BJ (cell line): ENCODE measurements at regions not wholly inside any gene's neighbourhood (a gene's known extent, or its start where the extent isn't known, plus 50 kb on each side); places are given as distances from the start of the nearest gene placed in this dataset.

ENCODE experiments used
- CTCF ChIA-PET: fragments of 350-600 bp; formaldehyde crosslinking; extraction: SDS; loops from one replicate; lab custom pipeline; 2021; ENCODE audit warnings: antibody characterized with exemption, inconsistent platforms; lab: Yijun Ruan, JAX
- POLR2A ChIA-PET: fragments of 300-600 bp; sonication (Branson Sonifier 250); formaldehyde crosslinking; extraction: SDS; loops from one replicate; lab custom pipeline; 2021; ENCODE audit warnings: antibody characterized with exemption; lab: Charles Lee
- DNase-seq: peaks from one replicate; pipeline ENCODE4 v3.0.0-alpha.2; 2011; ENCODE audit warnings: low read depth
- H3K27me3 ChIP-seq: 2 replicates; pipeline ENCODE4 v1.6.0; 2011; ENCODE audit warnings: low read length; ENCODE audit not compliant: control insufficient read depth, insufficient read depth
- H3K36me3 ChIP-seq: 2 replicates; pipeline ENCODE4 v1.5.1; 2011; ENCODE audit warnings: low read length; ENCODE audit not compliant: control insufficient read depth, insufficient read depth
- H3K4me3 ChIP-seq: 2 replicates; pipeline ENCODE4 v1.5.1; 2011; ENCODE audit warnings: low read depth, mild to moderate bottlenecking, control low read depth, low read length
- TF ChIP-seq, protein P1 (sequence below): IDR thresholded peaks from 2 replicates; pipeline ENCODE4 v1.5.1; 2011; ENCODE audit warnings: low read depth, mild to moderate bottlenecking, control low read depth, inconsistent platforms, low read length, moderate library complexity; ENCODE audit not compliant: insufficient read depth

- POLR2A ChIA-PET, result no interaction called here
- H3K36me3 ChIP-seq, result no peaks in the 10 kb centered on the region
- no peak for DNase-seq
- CTCF ChIA-PET, result no interaction called here
- H3K27me3 ChIP-seq, result no peaks in the 10 kb centered on the region; the same call in 1 of the 2 replicates
- TF ChIP-seq, protein P1, sequence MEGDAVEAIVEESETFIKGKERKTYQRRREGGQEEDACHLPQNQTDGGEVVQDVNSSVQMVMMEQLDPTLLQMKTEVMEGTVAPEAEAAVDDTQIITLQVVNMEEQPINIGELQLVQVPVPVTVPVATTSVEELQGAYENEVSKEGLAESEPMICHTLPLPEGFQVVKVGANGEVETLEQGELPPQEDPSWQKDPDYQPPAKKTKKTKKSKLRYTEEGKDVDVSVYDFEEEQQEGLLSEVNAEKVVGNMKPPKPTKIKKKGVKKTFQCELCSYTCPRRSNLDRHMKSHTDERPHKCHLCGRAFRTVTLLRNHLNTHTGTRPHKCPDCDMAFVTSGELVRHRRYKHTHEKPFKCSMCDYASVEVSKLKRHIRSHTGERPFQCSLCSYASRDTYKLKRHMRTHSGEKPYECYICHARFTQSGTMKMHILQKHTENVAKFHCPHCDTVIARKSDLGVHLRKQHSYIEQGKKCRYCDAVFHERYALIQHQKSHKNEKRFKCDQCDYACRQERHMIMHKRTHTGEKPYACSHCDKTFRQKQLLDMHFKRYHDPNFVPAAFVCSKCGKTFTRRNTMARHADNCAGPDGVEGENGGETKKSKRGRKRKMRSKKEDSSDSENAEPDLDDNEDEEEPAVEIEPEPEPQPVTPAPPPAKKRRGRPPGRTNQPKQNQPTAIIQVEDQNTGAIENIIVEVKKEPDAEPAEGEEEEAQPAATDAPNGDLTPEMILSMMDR, result no peak
- no peak overlapping the region for H3K4me3 ChIP-seq
Measured at GRCh38 chr9:13431692-13432091, 152.2 kb upstream of the MPDZ start.

DNA sequence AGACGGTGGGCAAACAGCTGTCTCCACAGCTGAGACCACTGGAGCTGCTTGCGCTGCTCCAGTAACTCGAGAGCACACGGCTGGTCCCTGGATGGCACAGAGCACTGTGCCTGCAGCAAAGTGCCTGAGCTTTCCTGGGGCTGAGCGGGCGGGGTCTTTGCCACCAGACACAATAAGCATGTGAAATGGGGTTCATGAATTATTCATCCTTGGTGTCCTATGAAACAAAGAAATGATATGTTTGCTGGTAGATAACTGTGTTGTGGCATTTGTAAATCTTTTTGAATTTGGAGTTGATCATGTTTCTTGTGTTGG is 151.7 kb upstream of the MPDZ start:
- ChIA-PET POLR2A (no interaction called here), CTCF (no interaction called here)
- H3K27me3 ChIP-seq, result no peaks in the 10 kb centered on the region; the same call in 1 of the 2 replicates
- H3K36me3 ChIP-seq, result no peaks in the 10 kb centered on the region
- TF ChIP-seq, protein P1, result no peak
- H3K4me3 ChIP-seq, result no peak overlapping the region
- no peak for DNase-seq

DNA sequence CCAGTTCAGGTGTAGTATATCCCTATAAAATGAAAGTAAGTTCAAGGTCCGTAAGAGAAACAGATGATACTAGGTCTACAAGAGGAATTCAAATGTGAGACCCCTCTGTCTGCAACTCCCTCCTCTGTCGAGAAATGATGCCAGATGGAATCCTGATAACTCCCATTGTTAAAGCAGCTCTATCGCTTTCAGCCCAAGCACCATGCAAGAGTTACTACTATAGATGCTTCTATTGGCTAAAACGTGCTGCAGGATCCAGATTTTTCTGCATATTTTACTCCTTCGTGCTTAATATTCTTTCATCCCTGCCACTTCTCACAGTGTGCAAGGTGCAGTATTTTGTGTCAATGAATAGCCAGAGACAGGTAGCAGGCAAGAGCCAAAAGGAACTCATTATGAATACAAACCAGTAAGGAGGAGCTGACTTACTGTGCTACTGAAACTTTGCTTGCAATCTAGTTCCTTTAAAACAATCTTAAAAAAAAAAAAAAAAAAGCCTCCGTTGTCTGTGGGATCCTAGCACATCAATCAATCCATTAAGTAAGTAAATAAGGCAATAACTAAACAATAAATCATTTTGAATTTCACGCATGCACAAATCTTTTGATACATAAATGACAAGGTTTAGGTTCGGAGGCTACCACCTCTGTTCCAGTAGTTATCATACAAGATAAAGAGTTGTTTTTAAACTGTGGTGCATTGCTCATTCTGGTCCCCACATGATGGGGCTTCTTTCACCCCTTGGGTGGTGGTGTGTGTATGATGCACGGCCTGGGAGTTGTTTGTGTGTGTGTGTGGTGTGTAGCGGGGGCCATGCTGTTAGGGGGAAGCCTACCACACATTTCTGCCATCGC is 151.1 kb upstream of the MPDZ start:
- CTCF ChIA-PET, result interaction anchor here (0.6 to 4.1 kb wide), 4 partner anchors 257 to 1020 kb away, joined by 3 to 58 read pairs (median 9); no protein-coding TSS in a partner anchor
- POLR2A ChIA-PET, result no interaction called here
- H3K4me3 ChIP-seq, result no peak overlapping the region
- TF ChIP-seq, protein P1, result no peak
- no peaks in the 10 kb centered on the region for H3K36me3 ChIP-seq
- no peaks in the 10 kb centered on the region; the same call in 1 of the 2 replicates for H3K27me3 ChIP-seq
- no peak for DNase-seq

DNA sequence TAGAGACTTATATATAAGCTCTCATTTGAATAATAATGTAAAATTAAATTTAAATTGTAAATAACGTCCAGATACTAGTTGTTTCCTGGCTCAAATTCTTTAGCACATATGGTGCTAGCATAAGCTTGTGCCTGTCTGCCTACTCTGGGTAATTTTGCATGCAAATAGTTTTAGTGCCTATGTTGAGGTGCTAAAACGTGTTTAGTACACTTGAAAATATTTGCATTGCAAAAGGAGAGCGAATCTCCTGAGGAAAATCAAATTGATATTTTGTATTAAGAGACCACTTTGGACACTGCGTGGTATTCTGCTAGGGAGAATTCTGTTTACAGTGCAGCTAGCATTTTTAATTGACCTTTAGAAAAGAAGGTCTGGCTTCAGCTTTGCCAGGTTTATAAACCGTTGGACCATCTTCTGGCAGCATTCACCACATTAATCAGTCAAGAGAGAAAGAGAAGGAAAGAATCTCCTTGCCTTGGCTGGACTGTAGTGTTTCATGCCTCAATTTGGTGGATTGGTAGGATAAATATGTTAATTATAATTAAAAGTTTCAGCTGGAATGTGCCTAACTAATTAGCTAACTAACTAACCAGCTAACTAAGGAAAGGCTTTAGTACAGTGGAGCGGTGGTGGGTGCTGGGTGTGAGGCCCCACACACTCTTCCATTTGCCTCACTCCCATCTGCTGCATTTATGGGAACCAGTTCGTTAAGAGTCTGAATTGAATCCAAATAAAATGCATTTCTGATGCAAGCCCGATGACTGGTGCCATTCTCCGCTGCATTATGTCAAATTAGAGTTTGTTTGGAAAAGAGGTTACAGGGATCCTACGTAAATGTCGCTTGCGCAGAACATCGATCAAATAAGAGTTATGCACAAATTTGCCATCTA is 150.1 kb upstream of the MPDZ start:
- Histone ChIP-seq H3K36me3 (no peaks in the 10 kb centered on the region), H3K4me3 (no peak overlapping the region), H3K27me3 (no peaks in the 10 kb centered on the region; the same call in 1 of the 2 replicates)
- TF ChIP-seq, protein P1, result no peak
- DNase-seq, result no peak
- ChIA-PET POLR2A (no interaction called here), CTCF (interaction anchor here (0.6 to 4.1 kb wide), 10 partner anchors 10 to 1021 kb away, joined by 3 to 58 read pairs (median 6); no protein-coding TSS in a partner anchor)

DNA sequence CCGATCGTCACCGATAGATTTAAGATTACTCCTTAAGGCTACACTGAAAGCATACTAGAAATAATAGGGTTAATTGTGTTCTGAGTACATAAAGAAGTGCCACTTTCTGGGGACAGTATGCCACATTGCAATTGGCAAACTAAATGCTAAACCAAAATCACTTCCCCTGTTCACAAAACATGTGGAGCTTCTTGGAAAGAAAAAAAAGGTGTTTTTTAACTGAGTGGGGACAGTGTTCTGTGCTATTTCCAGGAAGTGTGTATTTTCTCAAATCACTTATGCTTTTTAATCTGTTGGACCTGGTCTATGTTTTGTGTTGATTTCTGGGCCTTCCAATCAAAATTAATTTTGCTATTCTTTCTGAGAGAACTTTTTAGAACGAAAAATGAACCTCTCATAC is 149.3 kb upstream of the MPDZ start:
- H3K36me3 ChIP-seq, result no peaks in the 10 kb centered on the region
- CTCF ChIA-PET, result interaction anchor here (0.6 to 4.1 kb wide), 11 partner anchors 10 to 1225 kb away, joined by 3 to 58 read pairs (median 5); no protein-coding TSS in a partner anchor
- no peak overlapping the region for H3K4me3 ChIP-seq
- POLR2A ChIA-PET, result no interaction called here
- no peaks in the 10 kb centered on the region; the same call in 1 of the 2 replicates for H3K27me3 ChIP-seq
- DNase-seq, result no peak
- TF ChIP-seq, protein P1, result no peak
